ENCODE measurements at regions not wholly inside any gene's neighbourhood (a gene's known extent, or its start where the extent isn't known, plus 50 kb on each side); places are given as distances from the start of the nearest gene placed in this dataset.
"Not testable (repeated sequence)": the region's sequence is repeated elsewhere in the genome, so short reads cannot be mapped to it uniquely, and the experiment has no call there.

GRCh38 chr16:58992755-58993154, 258.6 kb upstream of the GOT2 start:
- not testable (repeated sequence) for DNase-seq

- not testable (repeated sequence) for DNase-seq
These were observed 249.3 kb upstream of the GOT2 start for GRCh38 chr16:58983181-58983965.

DNA sequence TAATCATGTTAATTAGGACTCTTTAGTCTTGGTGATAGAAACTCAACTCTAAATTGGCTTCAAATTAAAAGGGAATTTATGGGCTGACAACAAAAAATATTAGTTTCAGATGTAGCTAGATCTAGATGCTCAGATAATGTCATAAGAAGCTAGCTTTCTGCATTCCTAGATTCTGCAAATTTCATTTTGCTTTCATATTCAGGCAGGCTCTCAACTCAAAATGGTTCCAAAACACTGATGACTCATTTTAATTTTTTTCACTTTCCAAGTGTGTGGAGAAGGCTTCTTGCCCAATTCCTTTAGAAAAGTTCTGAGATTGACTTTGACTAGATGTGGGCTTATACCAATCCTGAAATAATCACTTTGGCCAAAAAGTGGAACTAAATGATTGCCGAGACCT, 236.7 kb upstream of the GOT2 start:
- no peak for DNase-seq

DNA sequence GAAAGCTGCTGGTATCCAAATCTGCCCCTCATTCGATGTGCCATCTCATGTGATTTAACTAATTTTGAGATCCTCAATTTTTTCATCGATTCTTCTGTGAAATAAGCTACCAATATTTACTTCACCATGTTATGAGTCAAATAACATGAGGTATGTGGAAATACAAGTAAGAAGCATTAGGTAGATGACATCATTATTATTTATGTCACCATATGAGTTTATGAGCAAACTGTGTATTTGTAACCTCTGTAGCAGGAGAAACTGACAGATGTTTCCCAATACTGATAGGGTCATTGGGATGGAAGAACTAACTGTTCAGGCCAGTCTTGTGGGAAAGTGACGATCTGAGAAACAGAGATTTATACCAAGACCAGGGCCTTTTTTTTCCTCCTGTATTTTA, 229.4 kb upstream of the GOT2 start:
- no peak for DNase-seq

GRCh38 chr16:58962811-58963210, 228.7 kb upstream of the GOT2 start:
- DNase-seq = no peak

GRCh38 chr16:58960484-58960883, 226.4 kb upstream of the GOT2 start:
- DNase-seq = peak; percentile 73 to 82

- peak in 1 of 2 experiments; percentile 41 for DNase-seq
These were observed 225.9 kb upstream of the GOT2 start for GRCh38 chr16:58960034-58960433.

GRCh38 chr16:58958749-58959148, 224.6 kb upstream of the GOT2 start:
- no peak for DNase-seq

GRCh38 chr16:58948244-58948643, 214.1 kb upstream of the GOT2 start:
- no peak for DNase-seq

- no peak for DNase-seq
These were observed 206.5 kb upstream of the GOT2 start for GRCh38 chr16:58940609-58941008.

- no peak for DNase-seq
These were observed 204.7 kb upstream of the GOT2 start for GRCh38 chr16:58938811-58939210.

- no peak for DNase-seq
These were observed 203.5 kb upstream of the GOT2 start for GRCh38 chr16:58937661-58938060.

DNA sequence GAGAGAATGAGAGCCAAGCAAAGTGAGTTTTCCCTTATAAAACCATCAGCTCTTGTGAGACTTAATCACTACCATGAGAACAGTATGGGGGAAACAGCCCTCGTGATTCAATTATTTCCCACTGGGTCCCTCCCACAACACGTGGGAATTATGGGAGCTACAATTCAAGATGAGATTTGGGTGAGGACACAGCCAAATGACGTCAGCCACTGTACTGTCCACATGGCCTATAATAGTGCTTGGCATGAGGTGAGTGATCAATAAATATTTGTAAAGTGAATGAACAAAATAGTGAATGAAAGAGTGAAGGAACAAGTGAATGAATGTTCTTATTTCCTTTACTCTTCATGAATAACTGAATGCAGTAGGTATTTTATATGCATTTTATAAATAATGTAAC, 199.1 kb upstream of the GOT2 start:
- no peak for DNase-seq

DNA sequence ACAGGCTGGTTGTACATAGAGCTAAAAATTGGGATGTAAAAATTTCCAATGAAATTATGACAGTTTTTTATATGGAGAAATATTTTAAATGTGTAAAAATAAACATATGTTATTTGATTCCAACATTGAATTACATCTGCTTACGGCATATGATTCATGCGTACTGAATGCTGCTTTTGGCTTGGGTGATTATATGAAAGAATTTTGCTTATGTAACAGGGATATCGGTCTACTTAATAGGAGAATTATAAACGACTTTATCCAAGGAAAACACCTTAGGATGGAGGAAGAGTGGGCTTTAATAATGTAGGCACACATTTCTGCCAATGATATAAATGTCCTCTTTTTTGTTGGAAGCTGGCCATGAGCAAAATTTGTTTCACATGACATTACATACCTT, 197.3 kb upstream of the GOT2 start:
- no peak for DNase-seq

DNA sequence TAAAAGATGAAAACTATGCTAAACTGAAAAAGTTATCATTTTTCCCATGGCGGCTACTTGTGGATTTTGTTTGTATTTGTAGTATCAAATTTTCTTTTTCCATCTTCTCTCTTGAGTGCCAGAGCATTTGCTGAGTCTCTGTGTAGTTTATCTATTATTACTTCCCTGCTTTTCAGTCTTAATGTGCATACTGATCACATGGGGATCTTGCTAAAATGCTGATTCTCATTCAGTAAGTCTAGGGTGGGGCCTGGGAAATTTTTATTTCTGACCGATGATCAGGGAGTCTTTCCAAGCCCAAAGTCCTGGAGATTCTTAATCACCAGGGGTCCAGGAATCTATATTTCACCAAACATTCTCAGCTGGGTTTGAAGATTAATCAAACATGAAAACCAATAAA, 189.0 kb upstream of the GOT2 start:
- no peak for DNase-seq

DNA sequence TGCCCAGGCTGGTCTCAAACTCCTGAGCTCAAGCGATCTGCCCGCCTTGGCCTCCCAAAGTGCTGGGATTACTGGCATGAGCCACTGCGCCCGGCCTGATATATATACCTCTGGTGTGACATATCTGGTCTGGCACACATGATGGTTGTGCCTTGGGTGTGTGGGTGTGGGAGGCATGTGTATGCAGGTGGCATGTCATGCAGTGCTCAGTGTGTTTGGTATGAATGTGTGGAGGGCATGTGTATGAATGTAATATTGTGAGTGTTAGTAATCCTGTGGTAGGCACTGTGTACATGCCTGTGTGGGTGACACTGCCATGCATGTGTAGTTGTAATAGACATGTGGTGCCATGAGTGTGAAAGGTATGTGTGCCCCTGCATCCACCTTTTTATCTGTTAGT, 179.3 kb upstream of the GOT2 start:
- no peak for DNase-seq

DNA sequence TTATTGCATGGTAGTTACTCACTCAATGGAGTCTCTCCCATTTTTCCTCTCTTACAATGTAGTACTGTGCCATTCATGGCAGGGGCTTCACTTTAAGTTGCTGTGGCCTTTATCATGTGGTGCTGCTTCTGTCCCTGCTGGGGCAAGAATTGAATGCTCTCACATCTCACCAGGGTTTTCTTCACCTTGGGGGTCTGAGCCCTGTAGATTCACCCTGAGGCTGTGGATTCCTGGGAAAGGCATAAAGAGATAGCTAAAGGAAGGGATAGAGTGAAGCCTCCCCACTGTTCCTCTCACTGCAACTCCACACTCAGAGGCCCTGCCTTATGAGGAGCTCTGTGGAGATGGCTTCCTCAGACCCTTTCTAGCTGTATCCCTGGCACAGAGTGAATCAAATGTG, 178.5 kb upstream of the GOT2 start:
- no peak for DNase-seq

- DNase-seq = no peak
These were observed 173.0 kb upstream of the GOT2 start for GRCh38 chr16:58906981-58907715.

GRCh38 chr16:58904291-58904690, 170.2 kb upstream of the GOT2 start:
- no peak for DNase-seq

GRCh38 chr16:58889516-58889915, 155.4 kb upstream of the GOT2 start:
- DNase-seq = no peak

GRCh38 chr16:58885528-58886170, 151.5 kb upstream of the GOT2 start:
- no peak for DNase-seq

GRCh38 chr16:58884141-58884540, 150.0 kb upstream of the GOT2 start:
- no peak for DNase-seq

GRCh38 chr16:58883131-58883530, 149.0 kb upstream of the GOT2 start:
- no peak for DNase-seq

GRCh38 chr16:58882292-58882691, 148.2 kb upstream of the GOT2 start:
- no peak for DNase-seq
